H1 (cell line): ENCODE measurements at regions not wholly inside any gene's neighbourhood (a gene's known extent, or its start where the extent isn't known, plus 50 kb on each side); places are given as distances from the start of the nearest gene placed in this dataset.

Source experiments
- CTCF ChIA-PET: fragments of 300-600 bp; sonication (Branson Sonifier 250); formaldehyde crosslinking; loops from one replicate; lab custom pipeline; 2021; ENCODE audit not compliant: partially characterized antibody; lab: Charles Lee
- POLR2A ChIA-PET: fragments of 300-600 bp; sonication (Branson Sonifier 250); formaldehyde crosslinking; loops from one replicate; lab custom pipeline; 2021; ENCODE audit warnings: inconsistent platforms; ENCODE audit not compliant: partially characterized antibody; lab: Charles Lee
- DNase-seq, 2 experiments: peaks; one replicate each; pipeline versions ENCODE4 v3.0.0 to v3.0.0-alpha.2; 2010 to 2022; ENCODE audit warnings: low spot score in 2 of 2, low read depth in 1 of 2, mixed read lengths in 1 of 2
- FAIRE-seq: peaks from 2 replicates; lab custom pipeline; 2011; peaks lifted over from hg19 to GRCh38; lab: Jason Lieb, UNC
- H2AFZ ChIP-seq: 2 replicates; pipeline ENCODE4 v1.8.1; 2012; ENCODE audit warnings: low read length, inconsistent platforms
- H2AK5ac ChIP-seq: 2 replicates; pipeline ENCODE4 v1.6.1; 2013; ENCODE audit warnings: low read depth, low read length
- H2BK120ac ChIP-seq: replicated peaks from 2 replicates; pipeline ENCODE3; 2013; ENCODE audit warnings: low read depth, low read length, inconsistent platforms
- H2BK12ac ChIP-seq: 2 replicates; pipeline ENCODE4 v1.6.1; 2013; ENCODE audit warnings: low read depth, low read length
- H2BK15ac ChIP-seq: 2 replicates; pipeline ENCODE4 v1.6.1; 2013; ENCODE audit warnings: low read length
- H2BK20ac ChIP-seq: 2 replicates; pipeline ENCODE4 v1.6.1; 2013; ENCODE audit warnings: low read length
- H2BK5ac ChIP-seq: 2 replicates; pipeline ENCODE4 v1.6.1; 2013; ENCODE audit warnings: low read depth, low read length
- H3K14ac ChIP-seq: 2 replicates; pipeline ENCODE4 v1.6.1; 2013; ENCODE audit warnings: inconsistent platforms; ENCODE audit not compliant: insufficient read length
- H3K18ac ChIP-seq: 2 replicates; pipeline ENCODE4 v1.6.1; 2013; ENCODE audit warnings: low read length; ENCODE audit errors: extremely low read depth
- H3K23ac ChIP-seq: 2 replicates; pipeline ENCODE4 v1.6.1; 2013; ENCODE audit warnings: inconsistent platforms; ENCODE audit not compliant: insufficient read length
- H3K23me2 ChIP-seq: 2 replicates; pipeline ENCODE4 v1.6.1; 2013; ENCODE audit warnings: low read depth, low read length
- H3K27ac ChIP-seq: 2 replicates; pipeline ENCODE4 v1.6.1; 2011; ENCODE audit warnings: low read depth, low read length, inconsistent platforms
- H3K27me3 ChIP-seq, 4 experiments: replicated peaks in 1 of 4; 1 replicate in 1 of 4; 2 replicates in 3 of 4; pipeline versions ENCODE4 v1.6.1 to v1.8.1; 2011 to 2013; ENCODE audit warnings: low read length in 3 of 4, mild to moderate bottlenecking in 3 of 4, inconsistent platforms in 2 of 4, mixed read lengths in 2 of 4, moderate library complexity in 1 of 4; ENCODE audit not compliant: control insufficient read depth in 3 of 4, insufficient read depth in 3 of 4; ENCODE audit errors: extremely low read depth in 1 of 4
- H3K36me3 ChIP-seq, 4 experiments: 2 replicates each; pipeline versions ENCODE4 v1.6.1 to v1.8.1; 2011 to 2013; ENCODE audit warnings: mild to moderate bottlenecking in 4 of 4, low read length in 3 of 4, moderate library complexity in 2 of 4, control low read depth in 1 of 4, inconsistent platforms in 1 of 4; ENCODE audit not compliant: insufficient read depth in 4 of 4, control insufficient read depth in 2 of 4
- H3K4ac ChIP-seq: replicated peaks from 2 replicates; pipeline ENCODE3; 2013; ENCODE audit warnings: low read length, low read depth, mixed read lengths, inconsistent platforms; ENCODE audit not compliant: insufficient read length
- H3K4me1 ChIP-seq, 4 experiments: replicated peaks in 1 of 4; 1 replicate in 1 of 4; 2 replicates in 3 of 4; pipeline versions ENCODE4 v1.6.1 to v1.8.1; 2011 to 2013; ENCODE audit warnings: low read length in 3 of 4, inconsistent platforms in 2 of 4, mixed read lengths in 1 of 4; ENCODE audit not compliant: insufficient read depth in 4 of 4, control insufficient read depth in 3 of 4
- H3K4me2 ChIP-seq, 2 experiments: 2 replicates each; pipeline versions ENCODE4 v1.6.1 to v1.8.1; 2011 to 2013; ENCODE audit warnings: low read depth in 2 of 2, low read length in 2 of 2, control low read depth in 1 of 2, inconsistent platforms in 1 of 2, mild to moderate bottlenecking in 1 of 2; ENCODE audit not compliant: insufficient read depth in 1 of 2
- H3K4me3 ChIP-seq, 4 experiments: fragments of 200-600, 300-600 bp in 1 of 4; sonication (generic), shearing (Covaris generic), sonication (Bioruptor Twin) in 1 of 4; 2 replicates each; pipeline versions ENCODE4 v1.5.1 to v1.8.1; 2011 to 2016; ENCODE audit warnings: low read length in 4 of 4, low read depth in 3 of 4, control low read depth in 2 of 4, inconsistent platforms in 2 of 4, mild to moderate bottlenecking in 2 of 4, mixed read lengths in 1 of 4, moderate library complexity in 1 of 4; ENCODE audit not compliant: insufficient read depth in 2 of 4; ENCODE audit errors: extremely low read depth in 1 of 4
- H3K56ac ChIP-seq: replicated peaks from 2 replicates; pipeline ENCODE3; 2013; ENCODE audit warnings: low read depth, mild to moderate bottlenecking, mixed read lengths, low read length, inconsistent platforms; ENCODE audit not compliant: insufficient read length
- H3K79me1 ChIP-seq: 2 replicates; pipeline ENCODE4 v1.6.1; 2013; ENCODE audit warnings: low read depth, low read length, control low read depth
- H3K79me2 ChIP-seq, 2 experiments: 2 replicates each; pipeline versions ENCODE4 v1.6.1 to v1.8.1; 2012 to 2013; ENCODE audit warnings: low read length in 2 of 2, mild to moderate bottlenecking in 2 of 2, inconsistent platforms in 1 of 2; ENCODE audit not compliant: insufficient read depth in 2 of 2, control insufficient read depth in 1 of 2
- H3K9ac ChIP-seq, 4 experiments: replicated peaks in 1 of 4; 1 replicate in 1 of 4; 2 replicates in 3 of 4; pipeline versions ENCODE4 v1.6.1 to v1.8.1; 2011 to 2013; ENCODE audit warnings: low read depth in 3 of 4, low read length in 3 of 4, control low read depth in 2 of 4, mild to moderate bottlenecking in 2 of 4, moderate library complexity in 2 of 4, inconsistent platforms in 1 of 4; ENCODE audit errors: extremely low read depth in 1 of 4
- H3K9me3 ChIP-seq, 2 experiments: 2 replicates each; pipeline versions ENCODE4 v1.6.1 to v1.8.1; 2012 to 2013; ENCODE audit warnings: mild to moderate bottlenecking in 2 of 2, moderate library complexity in 2 of 2, control low read depth in 1 of 2, inconsistent platforms in 1 of 2, low read depth in 1 of 2, low read length in 1 of 2, mixed read lengths in 1 of 2; ENCODE audit not compliant: insufficient read depth in 2 of 2
- H4K20me1 ChIP-seq, 2 experiments: replicated peaks in 1 of 2; 2 replicates each; pipeline versions ENCODE3 to v1.8.1; 2011 to 2013; ENCODE audit warnings: inconsistent platforms in 2 of 2, low read length in 2 of 2, mild to moderate bottlenecking in 1 of 2; ENCODE audit not compliant: insufficient read depth in 2 of 2, control insufficient read depth in 1 of 2
- H4K5ac ChIP-seq: 2 replicates; pipeline ENCODE4 v1.6.1; 2013; ENCODE audit warnings: low read length, low read depth, mixed read lengths, inconsistent platforms; ENCODE audit not compliant: insufficient read length
- H4K8ac ChIP-seq: 2 replicates; pipeline ENCODE4 v1.8.0; 2013; ENCODE audit warnings: mild to moderate bottlenecking, moderate library complexity, low read length, inconsistent platforms; ENCODE audit not compliant: insufficient read depth; ENCODE audit errors: extremely low read depth
- H4K91ac ChIP-seq: replicated peaks from 2 replicates; pipeline ENCODE3; 2013; ENCODE audit warnings: low read length, mixed read lengths, inconsistent platforms; ENCODE audit not compliant: insufficient read length
- EP300 ChIP-seq, 2 experiments: IDR thresholded peaks; 1 replicate in 1 of 2; 2 replicates in 1 of 2; pipeline ENCODE4 v1.6.1; 2011 to 2012; ENCODE audit warnings: low read depth in 2 of 2, low read length in 2 of 2, mild to moderate bottlenecking in 2 of 2, borderline replicate concordance in 1 of 2, inconsistent platforms in 1 of 2, moderate library complexity in 1 of 2
- RFX5 ChIP-seq: IDR thresholded peaks from 2 replicates; pipeline ENCODE4 v1.6.1; 2011; ENCODE audit warnings: low read depth, low read length, improper control_type of control experiment, borderline replicate concordance
- WGBS, 2 experiments: shearing (Covaris generic) in 1 of 2; methylation state at CpG; one replicate each; pipeline versions ENCODE4 v1.1.6 to v1.1.7; 2013 to 2015; ENCODE audit warnings: low lambda C conversion rate in 2 of 2, mixed read lengths in 2 of 2, inconsistent platforms in 1 of 2, low coverage in 1 of 2, missing lambda C conversion rate in 1 of 2; ENCODE audit not compliant: insufficient replicate concordance in 2 of 2, insufficient coverage in 1 of 2, insufficient read length in 1 of 2; ENCODE audit errors: extremely low coverage in 1 of 2, missing lambda C conversion rate in 1 of 2; 5-methylcytosine and 5-hydroxymethylcytosine counted together

DNA sequence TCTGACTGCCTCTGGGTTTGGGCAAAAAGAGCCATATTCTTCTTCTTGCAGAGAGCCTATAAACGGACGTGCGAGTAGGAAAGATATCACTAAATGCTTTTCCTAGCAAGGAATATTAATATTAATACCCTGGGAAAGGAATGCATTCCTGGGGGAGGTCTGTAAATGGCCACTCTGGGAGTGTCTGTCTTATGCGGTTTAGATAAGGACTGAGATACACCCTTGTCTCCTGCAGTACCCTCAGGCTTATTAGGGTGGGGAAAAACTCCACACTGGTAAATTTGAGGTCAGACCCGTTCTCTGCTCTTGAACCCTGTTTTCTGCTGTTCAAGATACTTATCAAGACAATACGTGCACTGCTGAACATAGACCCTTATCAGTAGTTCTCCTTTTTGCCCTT is 763.8 kb downstream of the SLITRK5 start:
- H3K79me1 ChIP-seq, result no peaks in the 10 kb centered on the region
- H2BK12ac ChIP-seq, result no peak overlapping the region
- no peak overlapping the region for H4K5ac ChIP-seq
- POLR2A ChIA-PET, result no interaction called here
- TF ChIP-seq EP300 (IDR thresholded peaks at IDR 0.05; ENCODE audit: borderline replicate concordance in 1 of 2, low read depth in 2 of 2, low read length in 2 of 2) (peak in 1 of 2 experiments; percentile 75; a peak in 1 of 3 replicates), RFX5 (no peak)
- TF ChIP-seq, all 59 proteins: peak for 1
- no peak overlapping the region for H2AK5ac ChIP-seq
- H3K9me3 ChIP-seq, result peaks cover 4 to 6% of the 10 kb centered on the region in 2 experiments; a peak in 1 of 4 replicates
- H3K4me2 ChIP-seq, result no peak overlapping the region
- DNase-seq, result no peak
- CTCF ChIA-PET, result no interaction called here
- no peak overlapping the region for H3K9ac ChIP-seq
- H3K18ac ChIP-seq, result no peak overlapping the region
- H4K20me1 ChIP-seq, result no peaks in the 10 kb centered on the region
- H3K4ac ChIP-seq, result no peak overlapping the region
- H3K4me1 ChIP-seq, result no peaks in the 10 kb centered on the region
- H4K91ac ChIP-seq, result no peak overlapping the region
- no peaks in the 10 kb centered on the region; the same call in 1 of the 2 replicates for H3K23me2 ChIP-seq
- H3K14ac ChIP-seq, result no peak overlapping the region
- H3K23ac ChIP-seq, result no peak overlapping the region
- no peak overlapping the region for H2AFZ ChIP-seq
- no peak overlapping the region for H3K27ac ChIP-seq
- H4K8ac ChIP-seq, result no peak overlapping the region
- no peak overlapping the region for H3K4me3 ChIP-seq
- no peaks in the 10 kb centered on the region for H3K36me3 ChIP-seq
- H3K27me3 ChIP-seq, result no peaks in the 10 kb centered on the region
- H3K56ac ChIP-seq, result no peak overlapping the region
- no peaks in the 10 kb centered on the region for H3K79me2 ChIP-seq
- H2BK120ac ChIP-seq, result no peak overlapping the region
- 94% methylated on average over 6 of the region's 6 CpGs; no CpG with 5 or more reads in 1 of the 2 experiments for WGBS, 2 experiments
- no peak overlapping the region for H2BK5ac ChIP-seq
- no peak overlapping the region for H2BK20ac ChIP-seq
- FAIRE-seq, result no peak
- no peak overlapping the region for H2BK15ac ChIP-seq
